Endometrium (tissue), 2 donors: ENCODE measurements at regions not wholly inside any gene's neighbourhood (a gene's known extent, or its start where the extent isn't known, plus 50 kb on each side); places are given as distances from the start of the nearest gene placed in this dataset.
A peak's percentile ranks its signal among the peaks of the same experiment; 100 is the strongest.
"Not testable (repeated sequence)": the region's sequence is repeated elsewhere in the genome, so short reads cannot be mapped to it uniquely, and the experiment has no call there.

Source experiments
- FAIRE-seq: peaks from 2 replicates; lab custom pipeline; 2012; peaks lifted over from hg19 to GRCh38; lab: Jason Lieb, UNC
- donor health status: control.
- donor health status: control.

DNA sequence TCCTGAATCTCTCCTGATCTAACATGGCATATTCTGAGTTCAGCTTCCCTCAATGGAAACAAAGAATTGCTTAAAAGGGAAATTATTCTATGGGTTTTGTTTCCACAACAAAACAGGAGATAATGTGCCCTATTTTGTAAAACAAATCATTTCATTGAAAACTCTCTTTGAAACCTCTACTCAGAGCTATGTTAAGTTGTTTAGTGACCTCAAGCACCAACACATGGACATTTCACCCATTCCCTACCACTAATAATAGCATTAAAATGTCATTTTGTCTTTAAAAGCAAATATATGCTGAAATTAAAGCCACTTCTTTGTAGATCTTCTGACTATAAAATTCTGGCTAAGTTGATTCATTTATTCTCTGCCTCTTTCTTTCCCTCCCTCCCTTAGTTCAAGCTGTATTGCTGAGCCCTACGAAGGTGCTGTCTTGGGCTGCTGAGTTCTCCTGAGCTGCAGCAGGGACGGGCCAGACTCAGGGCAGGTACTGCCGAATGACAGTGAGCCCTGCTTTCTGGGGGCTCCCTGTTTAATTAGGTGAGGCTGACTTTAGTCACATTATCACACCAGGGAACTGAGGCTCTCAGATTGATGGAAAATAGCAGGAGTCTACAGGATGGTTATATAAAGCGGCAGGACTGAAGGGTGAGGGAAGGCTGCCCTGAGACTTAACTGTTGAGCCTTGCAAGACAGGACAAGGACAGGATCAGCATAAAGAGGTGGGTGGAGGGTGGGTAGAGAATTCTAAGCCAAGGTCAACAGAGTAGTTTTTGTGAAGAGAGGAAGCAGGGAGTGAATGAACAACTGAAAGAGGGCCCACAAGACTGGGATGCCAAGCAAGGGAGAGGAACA, 1685.1 kb downstream of the SPATA31A7 start:
- FAIRE-seq: not testable (repeated sequence)

DNA sequence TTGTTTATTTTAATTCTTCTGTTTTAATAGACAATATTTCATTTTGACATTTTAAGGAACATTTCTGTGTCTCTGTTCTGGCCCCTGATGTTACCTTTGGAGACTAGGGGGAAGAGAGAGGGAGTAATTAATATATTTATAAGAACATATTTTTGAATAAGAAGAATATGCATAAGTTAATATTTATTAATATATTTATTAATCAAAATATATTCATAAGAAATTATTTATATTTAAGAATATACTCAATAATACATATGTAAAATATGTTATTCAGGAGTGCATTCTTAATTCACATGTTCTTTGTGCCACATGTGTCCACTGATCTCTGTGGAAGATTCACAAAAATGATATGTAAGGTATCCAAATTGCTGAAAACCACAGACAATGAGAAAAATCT, 1687.7 kb downstream of the SPATA31A7 start:
- FAIRE-seq: peak; percentile 33

DNA sequence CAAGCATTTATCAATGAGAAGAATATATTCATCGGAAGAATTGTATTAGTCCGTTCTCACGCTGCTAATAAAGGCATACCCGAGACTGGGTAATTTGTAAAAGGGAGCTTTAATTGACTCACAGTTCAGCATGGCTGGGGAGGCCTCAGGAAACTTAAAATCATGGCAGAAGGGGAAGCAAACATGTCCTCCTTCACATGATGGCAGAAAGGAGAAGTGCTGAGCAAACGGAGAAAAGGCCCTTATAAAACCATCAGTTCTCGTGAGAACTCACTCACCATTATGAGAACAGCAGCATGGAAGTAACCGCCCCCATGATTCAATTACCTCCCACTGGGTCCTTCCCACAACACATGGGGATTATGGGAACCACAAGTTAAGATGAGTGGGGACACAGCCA, 1688.2 kb downstream of the SPATA31A7 start:
- FAIRE-seq: not testable (repeated sequence)

DNA sequence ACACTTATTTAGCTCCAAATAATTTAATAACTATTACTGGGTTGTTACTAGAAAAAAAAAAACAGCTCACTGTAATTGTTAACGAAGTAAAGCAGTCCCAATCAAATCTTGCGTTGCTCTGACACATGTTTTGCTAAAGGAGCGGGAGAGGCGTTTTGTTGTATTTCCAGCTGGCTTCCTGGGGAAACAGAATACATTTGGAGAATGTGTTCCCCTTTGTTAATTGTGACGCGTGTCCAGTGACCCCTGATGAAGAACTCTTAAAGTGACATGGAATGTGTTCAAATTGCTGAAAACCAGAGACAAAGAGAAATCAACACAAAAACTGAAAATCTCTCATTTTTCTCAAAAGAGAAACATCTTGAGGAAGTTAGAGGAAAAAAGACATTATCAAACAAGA, 1690.6 kb downstream of the SPATA31A7 start:
- FAIRE-seq: not testable (repeated sequence)

DNA sequence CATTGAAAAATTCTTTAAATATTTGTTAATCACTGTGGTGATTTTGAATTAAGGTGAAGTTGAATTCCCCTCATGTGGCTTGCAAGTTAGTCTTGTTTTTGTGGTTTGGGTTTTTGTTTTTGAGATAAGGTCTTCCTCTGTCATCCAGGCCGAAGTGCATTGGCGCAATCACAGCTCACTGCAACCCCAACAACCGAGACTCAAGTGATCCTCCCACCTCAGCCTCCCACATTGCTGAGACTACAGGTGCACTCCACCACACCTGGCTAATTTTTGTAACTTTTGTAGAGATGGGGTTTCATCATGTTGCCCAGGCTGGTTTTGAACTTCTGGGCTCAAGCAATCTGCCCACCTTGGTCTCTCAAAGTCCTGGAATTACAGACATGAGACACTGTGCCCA, 1691.1 kb downstream of the SPATA31A7 start:
- not testable (repeated sequence) for FAIRE-seq

DNA sequence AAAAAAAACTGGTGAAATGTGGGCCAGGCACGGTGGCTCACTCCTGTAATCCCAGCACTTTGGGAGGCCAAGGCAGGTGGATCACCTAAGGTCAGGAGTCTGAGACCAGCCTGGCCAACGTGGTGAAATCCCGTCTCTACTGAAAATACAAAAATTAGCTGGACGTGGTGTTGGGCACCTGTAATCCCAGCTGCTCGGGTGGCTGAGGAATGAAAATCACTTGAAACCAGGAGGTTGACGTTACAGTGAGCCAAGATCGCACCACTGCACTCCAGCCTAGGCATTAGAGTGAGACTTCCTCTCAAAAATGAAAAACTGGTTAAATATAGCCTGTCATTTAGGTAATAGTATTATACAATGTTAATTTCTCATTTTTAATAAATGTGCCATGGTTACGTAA, 1692.0 kb downstream of the SPATA31A7 start:
- FAIRE-seq: not testable (repeated sequence)

DNA sequence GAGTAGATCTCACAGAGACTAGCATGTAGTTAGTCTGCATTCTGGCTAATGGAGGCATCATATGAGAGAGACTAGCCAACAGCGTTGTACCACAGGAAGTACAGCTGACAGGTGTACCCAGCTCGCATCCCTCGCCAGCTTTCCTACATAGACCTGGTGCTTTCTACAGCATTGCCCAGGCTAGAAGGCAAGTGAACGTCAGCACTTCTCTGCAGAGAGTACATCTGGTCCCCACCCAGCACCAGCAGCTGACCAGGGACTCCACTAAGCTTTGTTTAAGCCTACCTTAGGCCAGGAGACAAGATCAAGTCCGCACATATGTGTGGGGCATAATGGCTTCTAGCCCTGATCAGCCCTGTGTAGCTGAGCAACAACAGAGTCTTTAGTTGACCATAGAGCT, 1692.9 kb downstream of the SPATA31A7 start:
- not testable (repeated sequence) for FAIRE-seq

DNA sequence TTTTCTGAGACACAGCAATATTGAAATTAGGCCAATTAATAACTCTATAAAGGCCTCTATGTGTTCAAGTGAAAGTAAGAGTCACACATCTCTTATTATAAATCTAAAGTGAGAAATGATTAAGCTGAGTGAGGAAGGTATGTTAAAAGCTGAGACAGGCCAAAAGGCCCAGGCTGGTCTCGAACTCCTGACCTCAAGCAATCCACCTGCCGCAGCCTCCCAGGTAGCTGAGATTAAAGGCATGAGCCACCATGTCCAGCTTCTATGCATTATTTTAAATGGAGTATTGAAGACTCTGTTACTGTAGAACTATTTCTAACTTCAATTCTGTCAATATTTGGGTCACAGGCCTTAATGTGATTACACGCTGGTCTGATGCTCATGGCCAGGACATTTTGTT, 1706.9 kb downstream of the SPATA31A7 start:
- not testable (repeated sequence) for FAIRE-seq

DNA sequence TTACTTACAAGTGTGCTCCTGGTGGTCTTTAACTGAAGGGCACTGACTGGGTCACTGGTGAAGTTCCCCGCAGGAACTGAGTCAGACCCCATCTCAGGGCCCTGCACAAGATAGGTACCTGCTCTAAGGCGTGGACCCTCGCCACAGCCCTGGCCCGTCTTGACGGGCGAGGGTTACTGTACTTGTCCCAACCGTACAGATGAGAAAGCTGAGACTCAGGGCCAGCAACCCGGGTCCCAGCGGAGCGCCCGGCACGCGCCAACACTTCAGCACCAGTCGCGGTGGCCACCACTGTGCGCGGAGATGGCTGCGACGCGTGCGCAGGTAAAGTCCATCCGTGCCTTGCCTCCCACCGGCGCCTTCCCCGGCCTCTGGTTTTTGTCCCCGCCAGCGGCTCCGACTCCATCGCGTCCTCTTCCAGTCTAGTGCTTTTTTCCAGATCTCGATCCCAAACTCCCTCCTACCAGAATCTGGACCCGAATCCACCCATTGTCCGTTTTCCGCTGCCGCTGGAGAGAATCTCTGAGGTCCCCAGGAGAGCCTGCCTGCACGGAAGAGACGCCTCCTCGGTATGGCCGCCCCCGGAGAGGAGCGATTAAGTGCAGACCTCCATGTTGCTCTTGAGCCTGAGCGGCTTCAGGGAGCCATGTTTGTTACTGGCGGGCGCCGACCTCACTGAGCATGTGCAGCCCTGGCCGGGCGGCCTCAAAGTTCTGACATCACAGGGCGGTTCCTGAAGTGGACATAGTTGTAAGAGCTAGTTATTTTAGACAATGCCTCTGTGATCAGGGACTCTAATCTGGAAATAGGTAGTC, 1707.8 kb downstream of the SPATA31A7 start:
- FAIRE-seq: not testable (repeated sequence)

DNA sequence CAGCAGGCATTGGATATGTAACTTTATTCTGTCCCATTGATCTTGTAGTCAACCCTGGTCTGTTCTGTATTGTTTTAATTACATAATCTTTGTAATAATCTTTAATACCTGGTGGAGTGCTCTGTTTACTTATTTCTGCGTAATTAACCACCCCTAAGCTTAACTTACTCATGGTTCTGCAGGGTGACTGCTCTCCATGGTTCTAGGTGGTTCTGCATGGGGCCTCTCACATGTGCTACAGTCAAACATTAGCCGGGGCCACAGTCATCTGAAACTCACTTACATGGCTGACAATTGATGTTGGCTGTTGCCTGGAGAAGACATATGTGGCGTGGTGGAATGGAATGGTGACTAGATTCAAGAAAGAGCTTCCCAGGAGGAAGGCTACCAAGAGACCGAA, 1709.8 kb downstream of the SPATA31A7 start:
- FAIRE-seq: not testable (repeated sequence)

DNA sequence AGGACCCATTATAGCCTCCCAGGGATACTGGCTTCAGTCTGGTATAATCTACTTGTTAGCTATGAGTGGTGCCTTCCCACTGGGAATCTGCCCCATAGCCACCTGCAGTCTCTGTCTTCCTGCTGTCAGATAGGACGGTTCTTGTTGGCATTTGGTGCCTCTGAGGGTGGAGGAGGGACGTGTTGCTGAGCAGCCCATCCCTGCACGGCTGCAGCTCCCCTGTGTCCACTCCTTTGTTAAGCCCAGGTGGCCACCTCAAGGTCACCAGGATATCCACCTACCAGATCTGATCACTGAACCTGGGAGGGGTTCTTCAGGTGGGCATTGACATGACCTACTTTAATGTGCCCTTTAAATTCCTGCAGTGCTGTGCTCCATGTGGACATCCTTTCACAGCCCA, 1714.2 kb downstream of the SPATA31A7 start:
- not testable (repeated sequence) for FAIRE-seq

DNA sequence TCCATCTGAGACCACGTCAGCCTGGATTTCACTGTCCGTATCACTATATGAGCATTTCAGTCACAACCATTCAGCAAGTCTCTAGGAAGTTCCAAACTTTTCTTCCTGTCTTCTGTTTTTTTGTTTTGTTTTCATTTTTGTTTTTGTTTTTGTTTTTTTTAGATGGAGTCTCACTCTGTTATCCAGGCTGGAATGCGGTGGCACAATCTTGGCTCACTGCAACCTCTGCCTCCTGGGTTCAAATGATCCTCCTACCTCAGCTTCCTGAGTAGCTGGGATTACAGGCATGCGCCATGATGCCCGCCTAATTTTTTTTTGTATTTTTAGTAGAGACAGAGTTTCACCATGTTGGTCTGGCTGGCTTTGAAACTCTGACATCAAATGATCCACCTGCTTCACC, 1715.9 kb downstream of the SPATA31A7 start:
- FAIRE-seq: not testable (repeated sequence)

DNA sequence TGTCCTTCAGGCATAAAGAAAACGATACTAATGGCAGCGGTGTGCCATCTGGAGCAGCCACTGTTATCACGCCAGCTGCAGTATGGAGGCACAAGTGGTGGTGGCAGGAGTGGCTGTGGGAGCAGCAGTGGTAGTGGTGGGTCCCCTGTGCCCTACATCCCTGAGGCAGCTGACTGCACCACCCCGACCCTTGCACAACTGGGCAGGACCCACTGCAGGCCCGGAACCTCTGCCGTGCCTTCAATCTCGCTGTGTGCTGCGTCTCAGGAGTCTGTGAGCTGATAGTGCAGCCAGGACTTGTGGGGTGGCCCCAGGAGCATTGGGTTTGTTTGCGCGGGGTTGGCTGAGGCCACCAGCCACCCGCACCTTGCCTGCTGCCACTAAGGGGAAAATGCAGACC, 1718.0 kb downstream of the SPATA31A7 start:
- not testable (repeated sequence) for FAIRE-seq

DNA sequence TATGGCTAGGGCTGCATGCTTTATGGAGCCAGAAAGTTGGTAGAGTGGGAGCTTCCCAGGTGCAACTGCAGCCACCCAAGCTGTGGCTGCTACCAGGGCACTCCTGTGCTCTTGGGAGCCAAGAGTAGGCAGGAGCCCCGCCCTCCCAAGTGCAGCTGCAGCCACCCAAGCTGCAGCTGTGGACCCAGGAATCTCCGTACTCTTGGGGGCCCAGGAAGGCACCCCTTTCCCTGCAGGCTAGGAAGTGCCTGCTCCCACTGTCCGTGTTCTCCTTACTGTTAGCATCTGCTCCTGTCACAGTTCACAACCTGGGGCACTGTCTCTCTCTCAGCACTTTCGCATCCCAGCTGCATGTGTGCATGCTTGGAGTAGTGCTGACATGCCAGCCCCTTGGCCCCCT, 1718.4 kb downstream of the SPATA31A7 start:
- FAIRE-seq: not testable (repeated sequence)

DNA sequence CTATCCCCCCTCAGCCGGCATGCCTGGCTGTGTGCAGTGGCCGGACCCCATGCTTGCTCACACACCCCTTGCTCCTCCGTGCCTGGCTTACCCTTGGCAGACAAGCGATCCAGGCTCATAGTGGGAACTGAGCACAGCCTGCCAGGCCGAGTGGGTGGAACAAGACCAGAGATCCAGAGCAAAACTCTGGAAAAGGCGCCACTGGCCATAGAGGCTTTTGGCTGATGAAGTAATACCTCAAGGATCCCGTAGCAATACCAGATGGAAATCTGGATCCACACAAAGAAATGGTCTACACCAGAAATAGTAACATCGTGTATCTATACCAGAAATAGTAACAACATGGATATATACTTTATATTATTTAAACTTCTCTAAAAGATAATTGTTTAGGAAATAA, 1719.6 kb downstream of the SPATA31A7 start:
- not testable (repeated sequence) for FAIRE-seq

DNA sequence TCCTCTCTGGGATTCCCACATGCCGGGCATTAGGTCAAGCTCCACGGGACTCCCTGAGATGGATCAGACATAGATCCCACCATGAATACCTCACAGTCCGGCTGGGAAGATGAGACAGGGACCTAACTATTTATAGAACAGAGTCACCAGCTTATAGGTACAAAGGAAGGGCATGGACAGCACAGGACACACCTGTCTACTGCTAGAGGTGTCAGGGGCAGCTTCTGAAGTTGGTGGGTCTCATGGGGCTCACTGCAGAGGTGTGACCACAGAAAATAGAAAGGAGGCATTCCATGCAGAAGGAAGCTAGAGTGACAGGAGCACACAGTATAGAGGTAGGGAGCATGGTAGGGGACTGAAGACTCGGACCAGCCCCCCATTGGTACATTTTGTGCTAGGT, 1722.4 kb downstream of the SPATA31A7 start:
- FAIRE-seq: not testable (repeated sequence)

DNA sequence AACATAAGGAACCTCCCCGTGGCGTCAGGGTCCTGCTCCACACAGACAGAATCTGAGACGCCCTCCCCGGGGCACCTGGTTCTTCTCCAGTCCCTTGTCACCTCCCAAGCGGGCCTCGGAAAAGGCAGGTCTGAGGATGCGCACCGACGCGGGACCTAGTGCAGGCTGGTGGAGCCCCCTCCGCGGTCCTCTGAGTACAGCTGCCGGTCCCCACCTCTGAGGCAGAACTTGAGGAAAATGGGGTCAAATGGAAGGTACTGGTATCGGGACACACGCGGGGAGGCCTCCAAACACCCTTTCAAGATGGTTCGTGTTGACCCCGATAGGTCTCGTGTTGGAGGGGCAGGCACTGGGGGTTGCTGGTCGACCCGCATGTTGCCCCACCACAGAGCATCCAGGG, 1725.3 kb downstream of the SPATA31A7 start:
- FAIRE-seq: not testable (repeated sequence)

DNA sequence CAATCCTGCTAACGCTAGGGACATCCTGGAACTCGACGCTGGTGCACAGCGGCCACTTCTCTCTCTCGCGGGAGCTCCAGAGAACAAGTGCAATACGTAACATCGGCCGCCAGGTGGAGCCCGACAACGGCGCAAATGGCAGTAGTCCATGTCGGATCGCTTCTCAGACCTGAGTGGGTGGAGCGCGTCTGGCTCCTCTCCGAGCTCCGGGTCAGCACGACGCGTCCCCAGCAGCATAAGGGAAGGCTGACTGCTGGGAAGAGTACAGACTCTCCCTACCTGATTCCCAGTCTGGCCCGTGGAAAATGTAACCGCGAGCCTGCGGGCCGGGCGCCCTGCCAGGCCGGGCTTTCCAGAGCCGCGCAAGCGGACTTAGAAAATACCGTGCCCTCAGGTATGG, 1725.8 kb downstream of the SPATA31A7 start:
- peak; percentile 97 for FAIRE-seq

DNA sequence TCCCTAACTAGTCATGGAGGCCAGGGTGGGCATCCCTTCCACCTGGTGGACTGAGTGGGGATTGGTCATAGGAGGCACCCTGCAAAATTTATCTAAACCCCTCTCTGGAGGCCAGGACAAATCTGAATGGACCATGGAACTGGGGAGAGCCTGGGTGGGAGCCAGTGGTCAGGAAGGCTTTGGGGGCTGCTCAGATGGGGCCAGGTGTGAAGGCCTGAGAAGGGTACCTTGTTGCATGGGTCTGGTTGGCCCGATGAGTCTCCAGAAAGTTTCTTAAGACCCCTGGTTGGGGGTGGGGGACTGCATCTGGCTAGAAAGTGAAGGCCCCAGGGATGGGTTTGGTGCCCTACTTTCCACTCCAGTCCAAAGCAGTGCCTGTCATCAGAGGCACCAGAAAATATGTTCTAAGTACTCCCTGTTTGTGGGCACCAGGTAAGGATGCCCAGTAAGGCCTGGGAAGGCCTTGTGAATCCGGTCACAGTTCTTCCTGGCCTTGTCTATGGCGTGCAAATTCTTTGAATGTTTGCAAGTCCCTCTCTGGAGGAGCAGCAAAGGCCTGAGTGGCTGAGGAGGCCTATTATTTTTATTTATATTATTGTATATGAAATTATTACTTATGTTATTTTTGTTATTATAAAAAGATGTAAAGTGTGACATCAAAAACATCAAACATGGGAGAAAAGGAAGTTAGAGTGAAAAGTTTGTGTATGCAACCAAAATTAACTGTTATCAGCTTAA, 1729.0 kb downstream of the SPATA31A7 start:
- not testable (repeated sequence) for FAIRE-seq

DNA sequence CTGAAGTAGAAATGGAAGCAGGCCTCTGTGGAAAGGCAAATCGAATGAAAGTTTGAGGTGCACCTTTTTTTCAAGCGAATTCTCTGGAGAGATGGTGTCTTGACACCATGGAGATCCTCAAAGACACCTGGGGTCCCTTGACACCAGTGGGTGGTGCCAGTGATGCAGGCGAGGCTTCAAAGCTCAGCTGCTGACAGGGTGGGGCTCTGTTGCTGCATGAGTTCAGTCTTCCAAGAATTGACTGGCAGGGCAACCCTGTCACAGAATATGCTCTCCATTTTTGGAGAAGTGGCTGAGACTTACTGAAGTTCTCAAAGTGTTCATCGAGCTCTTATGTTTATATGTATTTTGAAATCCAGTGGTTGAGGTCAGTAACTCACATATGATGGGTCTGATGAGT, 1741.6 kb downstream of the SPATA31A7 start:
- not testable (repeated sequence) for FAIRE-seq

DNA sequence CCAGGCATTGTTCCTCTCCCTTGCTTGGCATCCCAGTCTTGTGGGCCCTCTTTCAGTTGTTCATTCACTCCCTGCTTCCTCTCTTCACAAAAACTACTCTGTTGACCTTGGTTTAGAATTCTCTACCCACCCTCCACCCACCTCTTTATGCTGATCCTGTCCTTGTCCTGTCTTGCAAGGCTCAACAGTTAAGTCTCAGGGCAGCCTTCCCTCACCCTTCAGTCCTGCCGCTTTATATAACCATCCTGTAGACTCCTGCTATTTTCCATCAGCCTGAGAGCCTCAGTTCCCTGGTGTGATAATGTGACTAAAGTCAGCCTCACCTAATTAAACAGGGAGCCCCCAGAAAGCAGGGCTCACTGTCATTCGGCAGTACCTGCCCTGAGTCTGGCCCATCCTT, 1763.0 kb downstream of the SPATA31A7 start:
- FAIRE-seq: not testable (repeated sequence)
